Spleen (tissue), 7 donors: ENCODE measurements at regions not wholly inside any gene's neighbourhood (a gene's known extent, or its start where the extent isn't known, plus 50 kb on each side); places are given as distances from the start of the nearest gene placed in this dataset.
"Not testable (repeated sequence)": the region's sequence is repeated elsewhere in the genome, so short reads cannot be mapped to it uniquely, and the experiment has no call there.

Experiments used
- CTCF ChIP-seq, 11 experiments: fragments of 200-600 bp in 7 of 11; fragments of 450-650 bp in 4 of 11; sonication (generic) in 4 of 11; IDR thresholded peaks in 8 of 11; conservative IDR thresholded peaks in 3 of 11; 1 replicate in 7 of 11; 2 replicates in 4 of 11; pipeline versions ENCODE4 v1.4.0 to v1.8.0; 2016 to 2021; ENCODE audit warnings: antibody characterized with exemption in 11 of 11, inconsistent platforms in 4 of 11, mild to moderate bottlenecking in 1 of 11
- POLR2A ChIP-seq, 3 donors: fragments of 450-650 bp; IDR thresholded peaks; one replicate each; pipeline ENCODE4 v1.5.1; 2017; ENCODE audit warnings: antibody characterized with exemption in 3 of 3, mild to moderate bottlenecking in 1 of 3
- POLR2AphosphoS5 ChIP-seq, 3 donors: sonication (generic); formaldehyde crosslinking; IDR thresholded peaks; one replicate each; pipeline ENCODE4 v1.5.1; 2017; ENCODE audit warnings: antibody characterized with exemption in 3 of 3
- donor health status: DM: no; HTN: no; CAD: no; lungs with moderate emphysema.
- donor health status: DM: no; HTN: no; CAD: no.
- donor health status: DM: no; HTN: no; CAD: no.

DNA sequence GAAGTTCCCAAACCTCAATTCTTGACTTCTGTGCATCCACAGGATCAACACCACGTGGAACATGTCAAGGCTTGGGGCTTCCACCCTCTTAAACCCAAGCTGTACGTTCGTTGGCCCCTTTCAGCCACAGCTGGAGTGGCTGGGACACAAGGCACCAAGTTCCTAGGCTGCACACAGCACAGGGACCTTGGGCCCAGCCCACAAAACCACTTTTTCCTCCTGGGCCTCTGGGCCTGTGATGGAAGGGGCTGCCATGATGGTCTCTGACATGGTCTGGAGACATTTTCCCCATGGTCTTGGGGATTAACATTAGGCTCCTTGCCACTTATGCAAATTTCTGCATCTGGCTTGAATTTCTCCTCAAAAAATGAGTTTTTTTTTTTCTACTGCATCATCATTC is 606.9 kb upstream of the IRAK1BP1 start:
- TF ChIP-seq CTCF (IDR thresholded peaks at IDR 0.05 in 8 of 11, conservative IDR thresholded peaks at IDR 0.05 in 3 of 11); POLR2A (IDR thresholded peaks at IDR 0.05); POLR2AphosphoS5 (IDR thresholded peaks at IDR 0.05): not testable (repeated sequence)
